Activated CD4-positive, alpha-beta T cell treated with anti-CD3 and anti-CD28 coated beads, Interleukin-10, Interleukin-2, amounts not matched to agents 100 ng/mL and 50 ng/mL, durations not matched to agents 16 hours and 8 hours (primary cell): ENCODE measurements at regions not wholly inside any gene's neighbourhood (a gene's known extent, or its start where the extent isn't known, plus 50 kb on each side); places are given as distances from the start of the nearest gene placed in this dataset.

Experiments used
- DNase-seq: peaks from one replicate; pipeline ENCODE4 v3.0.0-alpha.2; 2020

GRCh38 chr2:66691031-66691965 is 256.4 kb downstream of the MEIS1 start:
- DNase-seq, result no peak

- no peak for DNase-seq
These were observed 257.7 kb downstream of the MEIS1 start for GRCh38 chr2:66692521-66693054.

GRCh38 chr2:66693076-66693965 is 258.4 kb downstream of the MEIS1 start:
- no peak for DNase-seq

- no peak for DNase-seq
These were observed 259.3 kb downstream of the MEIS1 start for GRCh38 chr2:66694087-66694860.

GRCh38 chr2:66695226-66695735 is 260.4 kb downstream of the MEIS1 start:
- DNase-seq, result no peak

GRCh38 chr2:66696374-66696773 is 261.4 kb downstream of the MEIS1 start:
- no peak for DNase-seq

GRCh38 chr2:66696886-66697285 is 262.0 kb downstream of the MEIS1 start:
- no peak for DNase-seq

- no peak for DNase-seq
These were observed 262.4 kb downstream of the MEIS1 start for GRCh38 chr2:66697366-66697765.

- DNase-seq, result no peak
These were observed 263.2 kb downstream of the MEIS1 start for GRCh38 chr2:66698091-66698490.

- no peak for DNase-seq
These were observed 263.8 kb downstream of the MEIS1 start for GRCh38 chr2:66698576-66699239.

- DNase-seq, result no peak
These were observed 264.5 kb downstream of the MEIS1 start for GRCh38 chr2:66699416-66699792.

GRCh38 chr2:66699793-66700676 is 265.1 kb downstream of the MEIS1 start:
- DNase-seq, result no peak

GRCh38 chr2:66700677-66701066 is 265.7 kb downstream of the MEIS1 start:
- no peak for DNase-seq

- no peak for DNase-seq
These were observed 266.3 kb downstream of the MEIS1 start for GRCh38 chr2:66701251-66701650.

- DNase-seq, result no peak
These were observed 266.7 kb downstream of the MEIS1 start for GRCh38 chr2:66701656-66702055.

GRCh38 chr2:66702301-66702700 is 267.4 kb downstream of the MEIS1 start:
- DNase-seq, result no peak

GRCh38 chr2:66704786-66705185 is 269.9 kb downstream of the MEIS1 start:
- no peak for DNase-seq

GRCh38 chr2:66714610-66715009 is 279.7 kb downstream of the MEIS1 start:
- DNase-seq, result no peak

- no peak for DNase-seq
These were observed 282.4 kb downstream of the MEIS1 start for GRCh38 chr2:66717218-66717905.

- no peak for DNase-seq
These were observed 283.0 kb downstream of the MEIS1 start for GRCh38 chr2:66717973-66718372.
